GM19351 (cell line): ENCODE measurements at regions not wholly inside any gene's neighbourhood (a gene's known extent, or its start where the extent isn't known, plus 50 kb on each side); places are given as distances from the start of the nearest gene placed in this dataset.

Experiments used
- ATAC-seq: cut with Tn5 transposase; IDR thresholded peaks from one replicate; pipeline ENCODE4 v1.9.1; 2021; ENCODE audit warnings: mild to moderate bottlenecking, moderate library complexity; ENCODE audit not compliant: unreplicated experiment

- ATAC-seq, result no peak
Measured at GRCh38 chr12:115444346-115444745, 760.4 kb upstream of the TBX3 start.

GRCh38 chr12:115443351-115443938, 759.5 kb upstream of the TBX3 start:
- ATAC-seq, result no peak

GRCh38 chr12:115440438-115440837, 756.5 kb upstream of the TBX3 start:
- no peak for ATAC-seq

GRCh38 chr12:115439008-115439601, 755.1 kb upstream of the TBX3 start:
- ATAC-seq, result no peak

- ATAC-seq, result no peak
Measured at GRCh38 chr12:115438314-115438713, 754.3 kb upstream of the TBX3 start.

GRCh38 chr12:115437061-115437567, 753.1 kb upstream of the TBX3 start:
- no peak for ATAC-seq

GRCh38 chr12:115433014-115433634, 749.1 kb upstream of the TBX3 start:
- no peak for ATAC-seq

GRCh38 chr12:115430636-115431035, 746.7 kb upstream of the TBX3 start:
- no peak for ATAC-seq

GRCh38 chr12:115426732-115427131, 742.8 kb upstream of the TBX3 start:
- ATAC-seq, result no peak

GRCh38 chr12:115424003-115424402, 740.0 kb upstream of the TBX3 start:
- no peak for ATAC-seq

GRCh38 chr12:115423546-115423987, 739.6 kb upstream of the TBX3 start:
- no peak for ATAC-seq

GRCh38 chr12:115422845-115423545, 739.0 kb upstream of the TBX3 start:
- ATAC-seq, result no peak

- ATAC-seq, result no peak
Measured at GRCh38 chr12:115421796-115422709, 738.1 kb upstream of the TBX3 start.

GRCh38 chr12:115421350-115421749, 737.4 kb upstream of the TBX3 start:
- ATAC-seq, result no peak

- ATAC-seq, result no peak
Measured at GRCh38 chr12:115419145-115419646, 735.2 kb upstream of the TBX3 start.

GRCh38 chr12:115417610-115418009, 733.6 kb upstream of the TBX3 start:
- ATAC-seq, result no peak

- no peak for ATAC-seq
Measured at GRCh38 chr12:115416869-115417268, 732.9 kb upstream of the TBX3 start.

- no peak for ATAC-seq
Measured at GRCh38 chr12:115413626-115414025, 729.7 kb upstream of the TBX3 start.

- ATAC-seq, result no peak
Measured at GRCh38 chr12:115412831-115413230, 728.9 kb upstream of the TBX3 start.

- no peak for ATAC-seq
Measured at GRCh38 chr12:115411121-115411520, 727.1 kb upstream of the TBX3 start.
